VCaP (cell line): ENCODE measurements at regions not wholly inside any gene's neighbourhood (a gene's known extent, or its start where the extent isn't known, plus 50 kb on each side); places are given as distances from the start of the nearest gene placed in this dataset.

Experiments
- H3K27ac ChIP-seq: fragments of 450-650 bp; 2 replicates; pipeline ENCODE4 v1.5.1; 2017
- TF ChIP-seq, protein P1 (sequence below): fragments of 450-650 bp; conservative IDR thresholded peaks from 2 replicates; pipeline ENCODE4 v1.5.1; 2017; ENCODE audit warnings: mild to moderate bottlenecking, moderate library complexity

DNA sequence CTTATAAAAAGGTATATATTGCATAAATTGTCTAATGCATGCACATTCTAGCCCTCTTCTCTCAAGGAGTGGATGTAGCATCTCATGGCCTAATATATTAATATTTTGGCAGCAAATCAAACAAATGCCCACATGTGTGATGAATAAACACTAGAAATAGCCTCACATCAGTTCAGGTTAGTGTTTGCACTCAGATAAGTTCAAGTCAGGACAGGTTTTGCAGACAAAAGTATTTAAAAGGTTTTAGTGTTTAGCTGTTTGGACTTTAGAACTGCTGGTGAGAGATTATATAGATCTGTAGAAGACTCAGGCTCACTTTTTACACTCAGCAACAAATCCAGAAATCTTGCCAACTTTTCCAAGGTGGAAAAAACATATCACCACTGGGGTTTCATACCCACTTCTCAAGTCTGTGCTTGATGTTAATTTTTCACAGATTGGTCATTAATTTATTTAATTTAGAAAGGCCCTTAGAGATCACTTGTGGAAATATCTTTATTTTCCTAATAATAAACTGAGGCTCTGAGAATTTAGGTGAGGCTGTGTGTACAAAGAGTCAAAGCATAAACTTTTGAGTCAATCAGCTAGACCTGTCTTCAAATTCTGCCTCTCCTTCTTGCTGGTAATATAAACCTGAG, 362.6 kb downstream of the GASK1B start:
- peak overlapping the region; percentile 55 for H3K27ac ChIP-seq
- TF ChIP-seq, protein P1, sequence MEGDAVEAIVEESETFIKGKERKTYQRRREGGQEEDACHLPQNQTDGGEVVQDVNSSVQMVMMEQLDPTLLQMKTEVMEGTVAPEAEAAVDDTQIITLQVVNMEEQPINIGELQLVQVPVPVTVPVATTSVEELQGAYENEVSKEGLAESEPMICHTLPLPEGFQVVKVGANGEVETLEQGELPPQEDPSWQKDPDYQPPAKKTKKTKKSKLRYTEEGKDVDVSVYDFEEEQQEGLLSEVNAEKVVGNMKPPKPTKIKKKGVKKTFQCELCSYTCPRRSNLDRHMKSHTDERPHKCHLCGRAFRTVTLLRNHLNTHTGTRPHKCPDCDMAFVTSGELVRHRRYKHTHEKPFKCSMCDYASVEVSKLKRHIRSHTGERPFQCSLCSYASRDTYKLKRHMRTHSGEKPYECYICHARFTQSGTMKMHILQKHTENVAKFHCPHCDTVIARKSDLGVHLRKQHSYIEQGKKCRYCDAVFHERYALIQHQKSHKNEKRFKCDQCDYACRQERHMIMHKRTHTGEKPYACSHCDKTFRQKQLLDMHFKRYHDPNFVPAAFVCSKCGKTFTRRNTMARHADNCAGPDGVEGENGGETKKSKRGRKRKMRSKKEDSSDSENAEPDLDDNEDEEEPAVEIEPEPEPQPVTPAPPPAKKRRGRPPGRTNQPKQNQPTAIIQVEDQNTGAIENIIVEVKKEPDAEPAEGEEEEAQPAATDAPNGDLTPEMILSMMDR, result no peak

DNA sequence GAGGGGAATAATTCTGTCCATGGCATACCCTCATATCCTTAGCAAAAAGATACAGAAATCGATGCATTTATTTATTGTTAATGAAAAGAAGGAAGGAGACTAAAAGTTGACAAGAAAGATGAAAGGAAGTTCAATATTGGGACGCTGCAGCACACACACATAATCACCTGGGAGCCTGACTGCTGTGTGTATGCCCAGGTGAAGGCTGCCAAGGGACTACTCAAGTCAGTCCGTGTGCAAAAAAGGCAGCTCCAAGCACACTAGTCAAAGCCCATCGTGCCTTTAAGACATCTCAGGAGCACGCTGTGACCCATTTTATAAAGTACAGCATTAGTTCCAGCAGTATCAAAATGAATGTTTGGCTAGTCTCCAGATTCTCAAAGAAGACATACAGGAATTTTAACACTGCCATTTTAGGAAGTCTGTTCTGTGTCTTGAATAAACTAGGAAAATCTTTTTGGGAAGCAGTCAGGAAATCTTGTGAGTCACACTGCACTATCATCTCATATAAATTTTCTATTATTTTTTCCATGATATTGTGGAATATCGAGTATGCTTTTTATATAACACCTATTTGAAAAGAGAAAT, 363.9 kb downstream of the GASK1B start:
- peak overlapping the region; percentile 12; the same call in 1 of the 2 replicates for H3K27ac ChIP-seq
- TF ChIP-seq, protein P1, result no peak

DNA sequence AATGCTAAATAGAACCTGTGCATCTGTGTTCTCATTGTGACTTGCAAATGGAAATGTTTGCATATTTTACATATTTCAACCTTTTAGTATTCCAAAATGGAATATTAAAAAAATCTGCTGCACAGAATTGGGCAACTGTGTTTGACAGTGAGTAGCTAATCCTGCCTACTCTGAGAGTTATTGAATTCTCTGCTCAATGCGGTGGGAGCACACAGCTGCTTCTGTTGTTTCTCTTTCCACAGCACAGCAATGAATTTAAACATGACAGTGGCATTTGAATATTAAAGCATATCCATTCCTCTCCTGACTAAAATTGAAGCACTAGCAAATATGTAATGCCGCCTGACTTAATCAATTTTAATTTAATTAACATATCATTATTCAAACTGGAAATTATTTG, 366.6 kb downstream of the GASK1B start:
- peak overlapping the region; percentile 67 for H3K27ac ChIP-seq
- TF ChIP-seq, protein P1, result no peak

DNA sequence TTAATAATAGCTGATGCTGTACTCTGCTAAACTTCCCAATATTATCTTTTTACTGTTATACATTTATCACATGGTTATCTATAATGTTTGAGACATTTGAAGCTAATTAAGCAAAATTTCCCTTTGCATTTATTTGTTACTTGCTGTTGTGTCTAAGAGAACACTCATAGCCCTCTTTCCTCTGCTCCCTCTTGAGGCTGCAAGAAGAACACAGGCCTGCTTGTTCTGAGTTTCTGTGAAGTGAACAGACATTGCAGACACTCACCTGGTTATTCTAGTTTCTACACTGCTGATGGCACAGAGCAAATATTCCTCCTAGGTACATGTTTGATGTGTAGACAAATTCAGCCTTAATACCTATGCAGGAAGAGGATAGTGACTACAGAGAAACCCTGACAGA, 367.8 kb downstream of the GASK1B start:
- H3K27ac ChIP-seq, result peak overlapping the region; percentile 67
- TF ChIP-seq, protein P1, result peak; percentile 82

DNA sequence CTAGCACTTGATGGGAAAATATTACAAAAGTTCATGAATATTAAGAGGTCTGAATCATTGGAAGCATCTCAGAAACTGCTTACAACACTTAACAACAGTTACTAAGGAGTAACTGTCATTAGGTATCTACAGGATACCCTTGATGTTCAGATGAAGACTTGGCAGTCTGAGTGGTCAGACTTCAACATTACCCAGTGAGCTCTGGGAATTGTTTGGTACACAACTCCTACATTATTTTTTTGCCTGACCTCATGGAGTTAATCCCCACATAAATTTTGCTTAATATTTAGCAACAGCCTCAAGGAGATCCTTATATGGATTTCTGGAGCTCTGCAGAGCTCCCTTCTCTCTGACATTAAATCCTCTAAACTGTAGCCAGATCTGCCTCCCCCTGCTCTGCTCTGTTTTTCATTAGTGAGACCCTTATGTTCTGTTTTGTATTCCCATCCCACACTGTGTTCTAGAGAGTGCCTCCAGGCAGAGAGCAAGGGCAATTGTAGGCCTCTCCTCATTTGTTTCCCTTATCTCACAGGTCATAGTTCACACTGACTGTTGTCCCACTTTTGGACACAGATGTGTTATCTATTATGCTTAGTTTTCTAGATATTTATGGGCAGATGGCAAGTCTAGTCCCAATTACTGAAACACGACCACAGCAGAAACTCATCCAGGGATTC, 368.8 kb downstream of the GASK1B start:
- TF ChIP-seq, protein P1, result no peak
- H3K27ac ChIP-seq, result peak overlapping the region; percentile 67

DNA sequence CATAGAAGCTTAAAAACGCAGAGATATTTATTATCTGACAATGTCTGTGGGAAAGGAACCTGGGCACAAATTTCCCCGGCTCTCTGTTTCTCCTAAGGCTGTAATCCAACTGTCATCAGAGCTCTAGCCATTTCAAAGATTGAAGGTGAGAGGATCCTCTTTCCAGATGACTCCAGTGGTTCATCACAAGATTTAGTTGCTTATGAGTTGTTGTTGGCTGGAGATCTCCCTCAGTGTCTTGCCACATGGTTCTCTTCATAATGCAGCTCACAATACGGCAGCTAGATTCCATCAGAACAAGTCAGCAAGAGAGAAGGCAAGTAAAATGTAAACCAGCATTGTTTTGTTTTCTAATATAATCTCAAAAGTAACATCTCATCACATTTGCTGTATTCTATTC, 369.4 kb downstream of the GASK1B start:
- H3K27ac ChIP-seq, result no peak overlapping the region
- TF ChIP-seq, protein P1, result no peak

DNA sequence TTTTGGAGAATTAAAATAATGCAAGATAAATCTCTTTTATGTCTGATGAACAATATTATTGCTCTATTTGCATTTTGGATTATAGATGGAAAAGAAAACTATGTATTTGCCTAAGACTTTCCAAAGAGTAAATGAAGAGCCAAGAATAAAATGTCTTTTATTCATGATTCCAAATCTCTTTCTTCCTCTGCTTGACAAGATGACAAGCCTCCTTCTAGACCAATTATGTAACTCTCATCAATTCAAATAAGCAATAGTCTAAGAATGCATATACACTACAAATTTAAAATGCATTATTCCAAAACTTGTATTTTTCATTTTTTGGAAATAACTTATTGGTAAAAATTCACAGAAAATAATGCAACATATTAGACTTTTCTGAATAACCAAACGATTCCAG, 377.3 kb downstream of the GASK1B start:
- TF ChIP-seq, protein P1, result no peak
- H3K27ac ChIP-seq, result no peak overlapping the region
